Muscle of leg (tissue), 3 donors: ENCODE measurements at regions not wholly inside any gene's neighbourhood (a gene's known extent, or its start where the extent isn't known, plus 50 kb on each side); places are given as distances from the start of the nearest gene placed in this dataset.

Experiments
- DNase-seq: peaks from one replicate; pipeline ENCODE4 v3.0.0; 2013
- H3K27ac ChIP-seq: one replicate; pipeline ENCODE4 v1.5.1; 2013; ENCODE audit warnings: mild to moderate bottlenecking, low read length, control low read depth
- H3K27me3 ChIP-seq: one replicate; pipeline ENCODE4 v1.6.1; 2013; ENCODE audit warnings: low read length; ENCODE audit not compliant: control insufficient read depth, insufficient read depth
- H3K36me3 ChIP-seq: one replicate; pipeline ENCODE4 v1.6.1; 2013; ENCODE audit warnings: low read length; ENCODE audit not compliant: control insufficient read depth, insufficient read depth
- H3K4me1 ChIP-seq: one replicate; pipeline ENCODE4 v1.6.1; 2013; ENCODE audit warnings: low read length; ENCODE audit not compliant: control insufficient read depth, insufficient read depth
- H3K4me3 ChIP-seq: one replicate; pipeline ENCODE4 v1.5.1; 2013; ENCODE audit warnings: low read length, control low read depth
- H3K9me3 ChIP-seq: replicated peaks from 2 replicates; pipeline ENCODE4 v1.6.1; 2013; ENCODE audit warnings: low read depth, low read length; ENCODE audit not compliant: control insufficient read depth
- WGBS: methylation state at CpG from one replicate; pipeline ENCODE4 v1.1.5; 2013; ENCODE audit warnings: missing lambda C conversion rate; ENCODE audit not compliant: insufficient coverage; 5-methylcytosine and 5-hydroxymethylcytosine counted together

GRCh38 chr12:129959889-129960288 is 56.1 kb upstream of the TMEM132D start:
- no peaks in the 10 kb centered on the region for H3K9me3 ChIP-seq
- no peak overlapping the region for H3K27ac ChIP-seq
- H3K4me3 ChIP-seq = no peak overlapping the region
- no peaks in the 10 kb centered on the region for H3K4me1 ChIP-seq
- 67% methylated on average over 1 of the region's 3 CpGs for WGBS
- no peaks in the 10 kb centered on the region for H3K36me3 ChIP-seq
- DNase-seq = no peak
- H3K27me3 ChIP-seq = peaks cover 4% of the 10 kb centered on the region

GRCh38 chr12:129961091-129961490 is 57.3 kb upstream of the TMEM132D start:
- H3K4me3 ChIP-seq = no peak overlapping the region
- WGBS = 25% methylated on average over 1 of the region's 4 CpGs
- peaks cover 4% of the 10 kb centered on the region for H3K27me3 ChIP-seq
- peak; percentile 64 for DNase-seq
- H3K9me3 ChIP-seq = no peaks in the 10 kb centered on the region
- H3K4me1 ChIP-seq = no peaks in the 10 kb centered on the region
- no peaks in the 10 kb centered on the region for H3K36me3 ChIP-seq
- H3K27ac ChIP-seq = no peak overlapping the region

GRCh38 chr12:129961856-129962255 is 58.0 kb upstream of the TMEM132D start:
- Histone ChIP-seq H3K27ac (no peak overlapping the region), H3K36me3 (no peaks in the 10 kb centered on the region), H3K4me1 (no peaks in the 10 kb centered on the region), H3K27me3 (peaks cover 6% of the 10 kb centered on the region), H3K9me3 (no peaks in the 10 kb centered on the region), H3K4me3 (no peak overlapping the region)
- WGBS = no CpG with 5 or more reads among the region's 1 CpG
- DNase-seq = no peak

- peaks cover 8% of the 10 kb centered on the region for H3K27me3 ChIP-seq
- no peak overlapping the region for H3K4me3 ChIP-seq
- no peak for DNase-seq
- H3K4me1 ChIP-seq = no peaks in the 10 kb centered on the region
- 83% methylated on average over 4 of the region's 7 CpGs for WGBS
- no peaks in the 10 kb centered on the region for H3K9me3 ChIP-seq
- H3K36me3 ChIP-seq = no peaks in the 10 kb centered on the region
- H3K27ac ChIP-seq = no peak overlapping the region
Observed at GRCh38 chr12:129964300-129964699, 60.5 kb upstream of the TMEM132D start.

- Histone ChIP-seq H3K4me3 (no peak overlapping the region), H3K27me3 (peaks cover 8% of the 10 kb centered on the region), H3K9me3 (no peaks in the 10 kb centered on the region), H3K27ac (no peak overlapping the region), H3K36me3 (no peaks in the 10 kb centered on the region), H3K4me1 (no peaks in the 10 kb centered on the region)
- no peak for DNase-seq
- 57% methylated on average over 2 of the region's 5 CpGs for WGBS
Observed at GRCh38 chr12:129964826-129965457, 61.1 kb upstream of the TMEM132D start.

GRCh38 chr12:129966146-129966995 is 62.5 kb upstream of the TMEM132D start:
- H3K36me3 ChIP-seq = no peaks in the 10 kb centered on the region
- H3K4me3 ChIP-seq = no peak overlapping the region
- H3K27me3 ChIP-seq = peaks cover 8% of the 10 kb centered on the region
- no peak overlapping the region for H3K27ac ChIP-seq
- 8% methylated on average over 3 of the region's 10 CpGs for WGBS
- no peaks in the 10 kb centered on the region for H3K9me3 ChIP-seq
- H3K4me1 ChIP-seq = no peaks in the 10 kb centered on the region
- DNase-seq = peak; percentile 38

GRCh38 chr12:129971721-129972120 is 67.9 kb upstream of the TMEM132D start:
- H3K4me3 ChIP-seq = no peak overlapping the region
- WGBS = 85% methylated on average over 7 of the region's 7 CpGs
- peaks cover 3% of the 10 kb centered on the region for H3K27me3 ChIP-seq
- no peaks in the 10 kb centered on the region for H3K36me3 ChIP-seq
- no peaks in the 10 kb centered on the region for H3K4me1 ChIP-seq
- DNase-seq = no peak
- H3K9me3 ChIP-seq = no peaks in the 10 kb centered on the region
- no peak overlapping the region for H3K27ac ChIP-seq

- Histone ChIP-seq H3K9me3 (no peaks in the 10 kb centered on the region), H3K27me3 (no peaks in the 10 kb centered on the region), H3K36me3 (no peaks in the 10 kb centered on the region), H3K4me1 (no peaks in the 10 kb centered on the region), H3K27ac (no peak overlapping the region), H3K4me3 (no peak overlapping the region)
- no peak for DNase-seq
- no CpG with 5 or more reads among the region's 6 CpGs for WGBS
Observed at GRCh38 chr12:129973236-129973961, 69.6 kb upstream of the TMEM132D start.

GRCh38 chr12:129984106-129984505 is 80.3 kb upstream of the TMEM132D start:
- Histone ChIP-seq H3K9me3 (no peaks in the 10 kb centered on the region), H3K4me1 (no peaks in the 10 kb centered on the region), H3K27ac (no peak overlapping the region), H3K36me3 (no peaks in the 10 kb centered on the region), H3K4me3 (no peak overlapping the region), H3K27me3 (peaks cover 11% of the 10 kb centered on the region)
- 24% methylated on average over 2 of the region's 4 CpGs for WGBS
- peak; percentile 17 for DNase-seq

GRCh38 chr12:129987841-129988240 is 84.0 kb upstream of the TMEM132D start:
- H3K4me3 ChIP-seq = no peak overlapping the region
- no peak overlapping the region for H3K27ac ChIP-seq
- DNase-seq = no peak
- H3K36me3 ChIP-seq = no peaks in the 10 kb centered on the region
- H3K4me1 ChIP-seq = no peaks in the 10 kb centered on the region
- WGBS = 0% methylated on average over 1 of the region's 5 CpGs
- no peaks in the 10 kb centered on the region for H3K9me3 ChIP-seq
- H3K27me3 ChIP-seq = peaks cover 14% of the 10 kb centered on the region
